IgD-negative memory B cell (primary cell): ENCODE measurements at regions not wholly inside any gene's neighbourhood (a gene's known extent, or its start where the extent isn't known, plus 50 kb on each side); places are given as distances from the start of the nearest gene placed in this dataset.
"Not testable (repeated sequence)": the region's sequence is repeated elsewhere in the genome, so short reads cannot be mapped to it uniquely, and the experiment has no call there.

ENCODE experiments used
- H3K27ac Mint-ChIP-seq, 3 donors: one replicate each; pipeline ENCODE4 v1.8.0; 2020 to 2022; ENCODE audit warnings: mild to moderate bottlenecking in 3 of 3, mixed read lengths in 3 of 3, moderate library complexity in 1 of 3
- H3K27me3 Mint-ChIP-seq: one replicate; pipeline ENCODE4 v1.8.0; 2021; ENCODE audit warnings: mixed read lengths
- H3K36me3 Mint-ChIP-seq: one replicate; pipeline ENCODE4 v1.8.0; 2020; ENCODE audit warnings: mild to moderate bottlenecking, mixed read lengths
- H3K4me1 Mint-ChIP-seq, 3 donors: one replicate each; pipeline ENCODE4 v1.8.0; 2020 to 2022; ENCODE audit warnings: mixed read lengths in 3 of 3, mild to moderate bottlenecking in 1 of 3
- H3K4me3 Mint-ChIP-seq, 4 donors: one replicate each; pipeline ENCODE4 v1.8.0; 2020 to 2022; ENCODE audit warnings: mild to moderate bottlenecking in 4 of 4, mixed read lengths in 4 of 4, moderate library complexity in 3 of 4
- H3K9me3 Mint-ChIP-seq, 3 donors: one replicate each; pipeline ENCODE4 v1.8.0; 2020 to 2021; ENCODE audit warnings: mixed read lengths in 3 of 3, mild to moderate bottlenecking in 1 of 3

- H3K4me3 Mint-ChIP-seq: no peak overlapping the region
Measured at GRCh38 chr4:174387721-174388120, 104.0 kb downstream of the CEP44 start.

GRCh38 chr4:174387143-174387542 is 103.4 kb downstream of the CEP44 start:
- Mint-ChIP-seq H3K27ac (no peak overlapping the region), H3K4me3 (no peak overlapping the region), H3K27me3 (no peaks in the 10 kb centered on the region), H3K4me1 (peaks cover 0 to 2% (median 0%) of the 10 kb centered on the region in 3 donors), H3K36me3 (peaks cover 2% of the 10 kb centered on the region), H3K9me3 (peaks cover 0 to 3% (median 0%) of the 10 kb centered on the region in 3 donors)

More at GRCh38 chr4:174387721-174388120, 104.0 kb downstream of the CEP44 start:
- H3K4me1 Mint-ChIP-seq: peaks cover 0 to 2% (median 0%) of the 10 kb centered on the region in 3 donors
- H3K9me3 Mint-ChIP-seq: peaks cover 0 to 3% (median 0%) of the 10 kb centered on the region in 3 donors
- H3K36me3 Mint-ChIP-seq: peaks cover 2% of the 10 kb centered on the region
- peaks cover 2% of the 10 kb centered on the region for H3K27me3 Mint-ChIP-seq
- no peak overlapping the region for H3K27ac Mint-ChIP-seq

- no peak overlapping the region for H3K27ac Mint-ChIP-seq
- no peaks in the 10 kb centered on the region for H3K27me3 Mint-ChIP-seq
- H3K4me3 Mint-ChIP-seq: no peak overlapping the region
- peaks cover 0 to 3% (median 0%) of the 10 kb centered on the region in 3 donors for H3K9me3 Mint-ChIP-seq
- H3K4me1 Mint-ChIP-seq: no peaks in the 10 kb centered on the region
- H3K36me3 Mint-ChIP-seq: no peaks in the 10 kb centered on the region
Measured at GRCh38 chr4:174383783-174384182, 100.1 kb downstream of the CEP44 start.

- H3K27me3 Mint-ChIP-seq, H3K4me3 Mint-ChIP-seq, H3K36me3 Mint-ChIP-seq, H3K4me1 Mint-ChIP-seq, H3K27ac Mint-ChIP-seq, H3K9me3 Mint-ChIP-seq: not testable (repeated sequence)
Measured at GRCh38 chr4:174382938-174383605, 99.4 kb downstream of the CEP44 start.
